Small intestine (tissue), 7 donors: ENCODE measurements at regions not wholly inside any gene's neighbourhood (a gene's known extent, or its start where the extent isn't known, plus 50 kb on each side); places are given as distances from the start of the nearest gene placed in this dataset.
A peak's percentile ranks its signal among the peaks of the same experiment; 100 is the strongest.

ENCODE experiments used
- DNase-seq, 2 donors: peaks; one replicate each; pipeline versions ENCODE4 v3.0.0 to v3.0.0-alpha.2; 2013
- FAIRE-seq: peaks from 2 replicates; lab custom pipeline; 2012; peaks lifted over from hg19 to GRCh38; lab: Jason Lieb, UNC
- H3K27ac ChIP-seq, 3 donors: one replicate each; pipeline ENCODE4 v1.5.1; 2013; ENCODE audit warnings: low read length in 2 of 3, mild to moderate bottlenecking in 2 of 3, control low read depth in 1 of 3, inconsistent platforms in 1 of 3, low read depth in 1 of 3, moderate library complexity in 1 of 3
- H3K27me3 ChIP-seq, 3 donors: one replicate each; pipeline ENCODE4 v1.6.1; 2013; ENCODE audit warnings: low read length in 3 of 3, inconsistent platforms in 1 of 3; ENCODE audit not compliant: control insufficient read depth in 3 of 3, insufficient read depth in 3 of 3
- H3K36me3 ChIP-seq, 3 donors: one replicate each; pipeline ENCODE4 v1.6.1; 2013; ENCODE audit warnings: low read length in 3 of 3, inconsistent platforms in 1 of 3, low read depth in 1 of 3, mild to moderate bottlenecking in 1 of 3, moderate library complexity in 1 of 3; ENCODE audit not compliant: control insufficient read depth in 3 of 3, insufficient read depth in 2 of 3
- H3K4me1 ChIP-seq, 3 donors: one replicate each; pipeline ENCODE4 v1.6.1; 2013; ENCODE audit warnings: low read length in 2 of 3, inconsistent platforms in 1 of 3, low read depth in 1 of 3, mild to moderate bottlenecking in 1 of 3, moderate library complexity in 1 of 3; ENCODE audit not compliant: control insufficient read depth in 3 of 3, insufficient read depth in 2 of 3
- H3K4me3 ChIP-seq, 3 donors: one replicate each; pipeline ENCODE4 v1.5.1; 2013; ENCODE audit warnings: low read length in 3 of 3, control low read depth in 1 of 3, inconsistent platforms in 1 of 3, low read depth in 1 of 3, mild to moderate bottlenecking in 1 of 3, moderate library complexity in 1 of 3
- H3K9me3 ChIP-seq, 2 donors: one replicate each; pipeline ENCODE4 v1.6.1; 2013; ENCODE audit warnings: low read depth in 1 of 2, low read length in 1 of 2; ENCODE audit not compliant: control insufficient read depth in 2 of 2, insufficient read depth in 1 of 2
- WGBS, 3 donors: extraction: QIAGEN DNeasy Blood & Tissue Kit; methylation state at CpG; one replicate each; pipeline ENCODE4 v1.1.7; 2013; 5-methylcytosine and 5-hydroxymethylcytosine counted together
- donor health status: healthy with polysubstance abuse.
- donor health status: control.
- donor health status: control.
- donor health status: Bipolar disorder and iron deficiency.
- donor health status: healthy.

DNA sequence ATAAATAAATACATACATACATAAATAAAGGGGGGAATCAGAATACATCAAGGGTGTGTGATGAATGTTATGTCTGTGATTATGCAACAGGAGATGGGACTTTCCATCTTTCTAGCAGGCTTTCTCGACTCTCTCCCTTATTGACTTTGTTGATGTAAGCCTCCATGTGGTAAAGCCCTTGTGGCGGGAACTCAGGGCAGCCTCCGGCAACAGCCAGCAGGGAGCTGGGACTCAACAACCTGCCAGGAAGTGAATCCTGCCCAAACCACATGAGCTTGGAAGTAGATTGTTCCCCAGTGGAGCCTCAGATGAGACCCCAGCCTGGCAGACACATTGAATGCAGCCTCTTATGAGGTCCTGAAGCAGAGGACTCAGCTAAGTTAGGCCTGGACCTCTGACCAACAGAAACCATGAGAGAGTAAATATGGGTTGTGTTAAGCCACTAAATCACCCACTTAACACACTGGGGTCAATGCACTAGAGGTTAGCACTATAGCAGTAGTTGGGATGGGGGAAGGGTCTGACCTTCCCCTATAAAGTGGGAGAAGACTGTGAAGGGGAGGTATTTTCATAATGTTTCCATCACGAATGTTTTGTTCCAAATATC is 104.0 kb downstream of the JCAD start:
- Histone ChIP-seq H3K4me3 (no peak overlapping the region), H3K27ac (no peak overlapping the region), H3K27me3 (no peaks in the 10 kb centered on the region), H3K9me3 (peaks cover 0 to 4% of the 10 kb centered on the region in 2 donors), H3K36me3 (no peaks in the 10 kb centered on the region), H3K4me1 (no peaks in the 10 kb centered on the region)
- DNase-seq (no peak), FAIRE-seq (no peak)
- WGBS, 3 donors: 70 to 75% (median 73%) methylated on average over 4 of the region's 4 CpGs

DNA sequence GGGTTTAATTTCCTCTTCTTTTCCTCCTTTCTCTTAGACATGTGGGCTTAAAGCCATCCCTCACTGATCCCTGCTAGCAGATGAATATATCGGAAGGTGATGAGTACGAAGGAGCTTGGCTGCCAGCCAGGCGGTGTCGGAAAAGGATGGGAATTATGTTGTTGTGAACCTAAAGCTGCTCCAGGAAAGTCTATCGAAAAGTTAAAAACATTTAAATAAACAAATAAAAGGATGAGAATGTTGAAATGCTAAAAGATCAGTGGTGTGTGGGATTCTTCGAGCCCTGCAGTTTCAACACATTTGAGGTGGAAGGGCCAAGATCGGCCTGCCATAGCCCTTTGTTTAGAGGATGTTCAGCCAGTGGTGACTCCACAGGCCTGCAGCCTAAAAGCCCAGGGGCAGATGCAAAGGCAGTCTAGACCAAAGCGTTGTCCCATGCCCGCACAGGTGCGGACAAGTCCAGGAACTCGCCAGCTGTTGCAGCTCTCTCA is 107.9 kb downstream of the JCAD start:
- Histone ChIP-seq H3K36me3 (no peaks in the 10 kb centered on the region), H3K4me3 (no peak overlapping the region), H3K4me1 (no peaks in the 10 kb centered on the region), H3K27me3 (no peaks in the 10 kb centered on the region), H3K9me3 (peaks cover 0 to 2% of the 10 kb centered on the region in 2 donors), H3K27ac (no peak overlapping the region)
- 81 to 89% (median 87%) methylated on average over 11 of the region's 11 CpGs for WGBS, 3 donors
- no peak for DNase-seq
- FAIRE-seq: no peak

DNA sequence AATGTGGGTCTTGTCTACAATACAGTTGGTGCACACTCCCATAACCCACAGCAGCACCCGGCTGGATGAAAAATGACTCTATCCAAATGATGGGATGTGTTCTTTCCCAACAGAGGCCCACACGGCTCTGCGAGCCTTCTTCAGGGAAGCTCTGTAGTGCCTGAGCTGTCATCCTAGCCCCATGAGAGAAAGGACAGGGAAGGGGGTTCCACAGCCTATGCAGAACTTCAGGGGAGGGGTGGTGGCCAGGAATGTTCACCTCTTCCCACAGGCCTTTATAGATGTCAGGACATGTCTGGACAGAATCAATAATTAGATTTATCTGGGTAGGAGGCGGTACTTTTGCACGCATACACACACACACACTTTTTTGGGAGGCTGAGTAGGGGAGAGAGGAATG is 109.0 kb downstream of the JCAD start:
- FAIRE-seq: no peak
- no peak for DNase-seq
- WGBS, 3 donors: 64 to 96% (median 77%) methylated on average over 5 of the region's 5 CpGs
- no peak overlapping the region for H3K27ac ChIP-seq
- H3K27me3 ChIP-seq: no peaks in the 10 kb centered on the region
- H3K9me3 ChIP-seq: no peaks in the 10 kb centered on the region
- no peaks in the 10 kb centered on the region for H3K36me3 ChIP-seq
- H3K4me1 ChIP-seq: no peaks in the 10 kb centered on the region
- no peak overlapping the region for H3K4me3 ChIP-seq

DNA sequence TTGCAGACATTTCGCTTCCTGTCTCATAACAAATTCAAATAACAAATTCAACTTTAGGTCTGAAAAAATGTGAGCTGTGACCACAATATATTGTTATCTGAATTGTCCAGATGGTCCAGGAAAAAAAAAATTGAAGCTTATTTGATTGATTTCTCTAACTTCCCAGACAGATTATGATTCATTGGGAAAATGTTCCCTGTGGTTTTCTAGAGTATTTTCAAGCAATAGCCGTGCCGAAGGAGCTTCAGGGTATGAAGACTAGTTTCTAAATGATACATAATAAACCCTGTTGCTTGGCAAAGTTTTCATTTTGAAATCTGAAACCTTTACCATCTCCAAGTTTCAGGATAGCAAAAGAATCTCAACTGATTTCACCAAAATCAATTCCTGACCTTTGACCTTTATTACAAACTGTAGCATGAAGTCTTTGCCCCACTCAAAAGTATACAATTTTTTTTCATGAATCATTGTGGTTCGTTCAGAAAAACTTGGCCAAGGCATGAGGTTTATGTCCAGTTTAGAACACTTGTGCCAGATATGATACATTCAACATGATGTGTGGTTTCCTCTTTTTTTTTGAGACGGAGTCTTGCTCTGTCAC is 109.9 kb downstream of the JCAD start:
- no peaks in the 10 kb centered on the region for H3K4me1 ChIP-seq
- no peak overlapping the region for H3K27ac ChIP-seq
- no peaks in the 10 kb centered on the region for H3K27me3 ChIP-seq
- no peaks in the 10 kb centered on the region for H3K9me3 ChIP-seq
- no peaks in the 10 kb centered on the region for H3K36me3 ChIP-seq
- WGBS, 3 donors: 46 to 58% (median 53%) methylated on average over 5 of the region's 5 CpGs
- DNase-seq (no peak), FAIRE-seq (no peak)
- no peak overlapping the region for H3K4me3 ChIP-seq

DNA sequence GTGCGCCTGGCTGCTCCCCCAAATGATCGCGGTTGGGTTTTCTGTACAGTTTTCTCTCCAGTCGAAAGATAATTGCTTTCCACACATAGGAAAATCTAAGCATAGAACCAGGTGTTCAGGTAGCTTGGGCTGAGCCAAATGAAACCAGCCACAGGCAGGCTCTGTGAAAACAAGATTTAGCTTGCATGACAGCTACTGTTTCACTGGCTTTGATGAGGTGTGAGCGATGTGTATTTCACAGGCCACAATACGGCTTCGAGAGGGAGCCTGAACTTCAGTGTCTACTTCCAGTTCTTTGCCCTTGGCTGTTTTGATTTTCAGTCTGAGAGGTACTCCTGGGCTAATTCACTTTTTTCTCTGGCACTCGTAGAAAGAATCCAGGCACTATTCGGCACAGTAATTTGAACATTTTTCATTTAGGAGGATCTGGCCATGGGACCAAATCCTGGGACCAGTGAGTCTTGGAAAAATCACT is 110.5 kb downstream of the JCAD start:
- no peaks in the 10 kb centered on the region for H3K36me3 ChIP-seq
- 81 to 89% (median 86%) methylated on average over 9 of the region's 9 CpGs for WGBS, 3 donors
- H3K9me3 ChIP-seq: no peaks in the 10 kb centered on the region
- H3K27ac ChIP-seq: peak overlapping the region in 1 of 3 donors; percentile 8
- FAIRE-seq (no peak), DNase-seq (no peak)
- no peaks in the 10 kb centered on the region for H3K27me3 ChIP-seq
- no peaks in the 10 kb centered on the region for H3K4me1 ChIP-seq
- H3K4me3 ChIP-seq: no peak overlapping the region

DNA sequence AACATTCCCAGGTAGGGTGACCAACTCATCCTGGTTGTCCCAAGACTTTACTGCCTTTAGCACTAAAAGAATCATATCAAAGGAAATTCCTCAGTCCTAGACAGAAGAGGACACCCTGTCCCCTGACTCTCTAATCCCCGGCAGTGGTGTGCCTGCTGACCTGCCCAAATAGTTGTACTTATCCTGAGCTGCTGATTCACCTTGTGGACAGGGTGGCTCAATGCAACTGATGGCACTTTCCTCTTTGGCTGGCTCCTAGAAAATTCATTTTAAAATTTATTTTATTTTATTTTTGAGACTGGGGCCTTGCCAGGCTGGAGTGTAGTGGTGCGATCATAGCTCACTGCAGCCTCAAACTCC is 111.7 kb downstream of the JCAD start:
- FAIRE-seq (no peak), DNase-seq (no peak)
- Histone ChIP-seq H3K9me3 (no peaks in the 10 kb centered on the region), H3K4me1 (no peaks in the 10 kb centered on the region), H3K4me3 (no peak overlapping the region), H3K27ac (no peak overlapping the region), H3K27me3 (no peaks in the 10 kb centered on the region), H3K36me3 (no peaks in the 10 kb centered on the region)
- 92 to 97% (median 93%) methylated on average over 2 of the region's 2 CpGs for WGBS, 3 donors

DNA sequence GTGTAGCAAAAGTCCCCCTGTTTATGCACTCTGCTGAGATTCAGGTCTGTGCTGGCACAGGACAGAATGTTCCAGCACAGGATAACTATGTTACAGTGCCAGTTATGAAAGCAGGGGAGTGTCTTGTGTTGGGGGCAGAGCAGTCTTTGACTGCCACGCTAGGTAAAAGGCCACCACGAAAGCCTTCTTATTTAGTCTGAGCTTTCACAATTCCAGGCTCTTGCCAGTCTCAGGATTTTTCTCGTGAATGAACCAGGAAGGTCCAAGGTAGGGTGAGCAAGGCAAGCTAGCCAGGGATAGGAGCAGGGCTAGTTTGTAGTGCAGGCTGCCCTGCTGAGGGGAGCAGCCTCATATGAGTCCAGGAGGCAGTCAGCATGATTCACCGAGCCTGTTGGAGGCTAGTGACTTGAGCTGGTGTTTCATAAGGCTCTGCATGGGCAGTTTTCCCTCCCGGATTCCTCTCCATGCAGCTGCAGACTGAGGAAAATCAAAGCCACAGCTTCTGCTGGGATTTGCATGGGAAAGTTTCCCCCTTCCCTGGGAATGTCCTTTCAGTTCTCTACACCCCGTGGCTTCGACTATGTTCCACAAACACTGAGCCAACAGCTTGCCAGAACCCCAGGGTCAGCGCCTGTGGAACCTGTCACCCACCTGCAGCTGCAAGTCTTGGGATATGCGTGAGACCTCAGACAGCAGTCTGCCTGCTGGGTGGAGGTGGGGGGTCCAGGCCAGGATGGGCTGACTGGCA is 112.3 kb downstream of the JCAD start:
- no peaks in the 10 kb centered on the region for H3K4me1 ChIP-seq
- H3K27ac ChIP-seq: no peak overlapping the region
- H3K36me3 ChIP-seq: no peaks in the 10 kb centered on the region
- FAIRE-seq (no peak), DNase-seq (no peak)
- no peaks in the 10 kb centered on the region for H3K27me3 ChIP-seq
- 58 to 79% (median 76%) methylated on average over 9 of the region's 9 CpGs for WGBS, 3 donors
- H3K9me3 ChIP-seq: no peaks in the 10 kb centered on the region
- no peak overlapping the region for H3K4me3 ChIP-seq

DNA sequence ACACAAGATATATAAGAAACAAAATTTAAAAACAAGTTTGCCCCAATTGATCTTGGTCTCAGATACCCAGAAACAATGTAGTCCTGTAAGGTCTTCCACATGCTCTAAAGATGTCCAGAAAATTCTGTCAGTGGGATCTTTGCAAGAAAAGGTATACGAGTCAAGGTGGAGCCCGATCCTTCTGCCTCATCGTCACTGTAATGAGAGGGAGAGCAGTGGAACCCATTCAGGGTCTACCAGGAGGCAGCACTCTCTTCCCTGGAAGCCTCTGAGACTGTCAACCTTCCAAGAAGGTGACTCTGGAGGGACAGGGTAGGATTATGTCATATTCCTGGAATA is 112.8 kb downstream of the JCAD start:
- DNase-seq (no peak), FAIRE-seq (no peak)
- H3K27me3 ChIP-seq: no peaks in the 10 kb centered on the region
- no peaks in the 10 kb centered on the region for H3K36me3 ChIP-seq
- no peak overlapping the region for H3K4me3 ChIP-seq
- 90 to 92% (median 91%) methylated on average over 3 of the region's 3 CpGs for WGBS, 3 donors
- H3K4me1 ChIP-seq: no peaks in the 10 kb centered on the region
- no peak overlapping the region for H3K27ac ChIP-seq
- no peaks in the 10 kb centered on the region for H3K9me3 ChIP-seq
